ENCODE measurements at regions not wholly inside any gene's neighbourhood (a gene's known extent, or its start where the extent isn't known, plus 50 kb on each side); places are given as distances from the start of the nearest gene placed in this dataset.
"Not testable (repeated sequence)": the region's sequence is repeated elsewhere in the genome, so short reads cannot be mapped to it uniquely, and the experiment has no call there.

DNA sequence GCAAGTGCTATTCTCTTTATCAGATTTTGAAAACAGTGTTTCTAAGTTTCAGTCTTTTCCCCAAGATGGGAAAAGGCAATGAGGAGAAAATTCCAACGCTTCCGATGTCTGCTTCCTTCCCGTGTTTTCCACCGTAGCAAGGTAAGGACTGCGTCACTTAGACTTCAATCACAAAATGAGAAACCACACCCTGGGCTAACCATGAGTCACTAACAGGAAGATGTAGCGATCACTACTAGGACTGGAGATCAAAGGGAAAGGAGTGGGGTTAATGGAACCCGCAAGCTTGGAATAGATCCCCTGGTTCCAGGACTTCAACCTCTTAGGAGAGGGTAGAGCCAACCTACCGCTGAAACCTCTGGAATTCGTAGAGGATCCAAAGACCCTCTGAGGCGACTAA, 250.7 kb upstream of the ZFP42 start:
- TF ChIP-seq, protein P1, sequence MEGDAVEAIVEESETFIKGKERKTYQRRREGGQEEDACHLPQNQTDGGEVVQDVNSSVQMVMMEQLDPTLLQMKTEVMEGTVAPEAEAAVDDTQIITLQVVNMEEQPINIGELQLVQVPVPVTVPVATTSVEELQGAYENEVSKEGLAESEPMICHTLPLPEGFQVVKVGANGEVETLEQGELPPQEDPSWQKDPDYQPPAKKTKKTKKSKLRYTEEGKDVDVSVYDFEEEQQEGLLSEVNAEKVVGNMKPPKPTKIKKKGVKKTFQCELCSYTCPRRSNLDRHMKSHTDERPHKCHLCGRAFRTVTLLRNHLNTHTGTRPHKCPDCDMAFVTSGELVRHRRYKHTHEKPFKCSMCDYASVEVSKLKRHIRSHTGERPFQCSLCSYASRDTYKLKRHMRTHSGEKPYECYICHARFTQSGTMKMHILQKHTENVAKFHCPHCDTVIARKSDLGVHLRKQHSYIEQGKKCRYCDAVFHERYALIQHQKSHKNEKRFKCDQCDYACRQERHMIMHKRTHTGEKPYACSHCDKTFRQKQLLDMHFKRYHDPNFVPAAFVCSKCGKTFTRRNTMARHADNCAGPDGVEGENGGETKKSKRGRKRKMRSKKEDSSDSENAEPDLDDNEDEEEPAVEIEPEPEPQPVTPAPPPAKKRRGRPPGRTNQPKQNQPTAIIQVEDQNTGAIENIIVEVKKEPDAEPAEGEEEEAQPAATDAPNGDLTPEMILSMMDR (IDR thresholded peaks at IDR 0.05; ENCODE audit: low read depth, low read length, missing control alignments), result no peak

DNA sequence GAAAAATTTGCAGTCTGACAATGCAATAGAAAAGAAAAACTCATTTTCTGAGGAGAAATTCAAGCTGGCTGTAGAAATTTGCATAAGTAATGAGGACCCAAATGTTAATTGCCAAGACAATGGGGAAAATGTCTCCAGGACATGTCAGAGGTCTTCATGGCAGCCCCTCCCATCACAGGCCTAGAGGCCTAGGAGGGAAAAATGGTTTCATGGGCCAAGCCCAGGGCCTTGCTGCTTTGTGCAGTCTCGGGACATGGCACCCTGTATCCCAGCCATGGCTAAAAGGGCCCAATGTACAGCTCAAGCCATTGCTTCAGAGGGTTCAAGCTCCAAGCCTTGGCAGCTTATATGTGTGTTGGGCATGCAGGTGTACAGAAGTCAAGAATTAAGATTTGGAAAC, 244.9 kb upstream of the ZFP42 start:
- DNase-seq; H3K4me3 ChIP-seq (ENCODE audit: low read depth, low read length); in situ Hi-C loops (cut with HindIII; ENCODE audit: low pct_ligation_motif_present, low sequenced_read_pairs); H3K36me3 ChIP-seq (replicated peaks); H3K27me3 ChIP-seq (replicated peaks); H3K27ac ChIP-seq: not testable (repeated sequence)

More for the DNA sequence above, 250.7 kb upstream of the ZFP42 start:
- H3K36me3 ChIP-seq (replicated peaks), result no peaks in the 10 kb centered on the region
- no peak for DNase-seq
- H3K4me3 ChIP-seq (ENCODE audit: low read depth, low read length), result no peak overlapping the region
- H3K27me3 ChIP-seq (replicated peaks), result no peaks in the 10 kb centered on the region
- H3K27ac ChIP-seq, result no peak overlapping the region
- in situ Hi-C loops (cut with HindIII; ENCODE audit: low pct_ligation_motif_present, low sequenced_read_pairs), result no loop called here

DNA sequence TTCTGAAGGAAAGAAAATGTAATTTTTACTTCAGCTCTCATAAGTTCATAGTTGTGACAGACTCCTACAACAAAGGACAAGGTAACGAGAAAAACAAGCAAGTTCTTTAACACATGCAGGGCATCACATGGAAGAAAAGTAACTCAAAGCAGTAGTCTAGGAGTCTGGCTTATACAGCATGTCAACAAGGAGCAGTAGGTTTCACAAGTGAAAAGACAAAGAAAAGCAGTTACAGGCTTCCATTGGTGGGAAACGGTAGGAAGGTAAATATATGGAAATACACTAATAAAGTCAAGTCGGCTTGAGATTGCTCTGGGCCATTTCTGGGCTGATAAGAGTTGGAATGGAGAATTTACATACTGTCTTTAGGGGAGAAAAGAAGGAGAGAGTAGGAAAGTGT, 228.4 kb upstream of the ZFP42 start:
- Histone ChIP-seq H3K4me3 (ENCODE audit: low read depth, low read length) (no peak overlapping the region), H3K36me3 (replicated peaks) (no peaks in the 10 kb centered on the region), H3K27ac (no peak overlapping the region), H3K27me3 (replicated peaks) (no peaks in the 10 kb centered on the region)
- in situ Hi-C loops (cut with HindIII; ENCODE audit: low pct_ligation_motif_present, low sequenced_read_pairs), result no loop called here
- TF ChIP-seq, protein P1 (IDR thresholded peaks at IDR 0.05; ENCODE audit: low read depth, low read length, missing control alignments), result no peak
- DNase-seq, result no peak

DNA sequence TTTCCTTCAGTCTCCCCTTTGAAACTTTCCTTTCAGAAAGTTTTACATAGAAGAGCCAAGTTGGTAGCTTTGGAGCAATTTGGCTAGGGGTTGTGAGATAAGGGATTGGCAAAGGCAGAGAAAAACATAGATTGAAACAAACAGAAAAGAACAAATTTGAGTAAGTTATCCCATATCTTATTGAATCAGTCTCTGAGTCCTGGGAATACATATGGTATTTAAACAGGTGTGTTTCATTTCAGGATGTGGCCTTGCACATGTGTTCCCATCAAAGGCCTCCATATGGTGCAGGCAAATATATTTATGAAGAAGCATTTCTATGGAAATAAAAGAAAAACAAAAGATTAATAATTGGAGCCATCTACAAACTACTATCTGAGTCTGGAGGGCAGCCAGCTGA, 227.9 kb upstream of the ZFP42 start:
- Histone ChIP-seq H3K27me3 (replicated peaks) (no peaks in the 10 kb centered on the region), H3K27ac (no peak overlapping the region), H3K4me3 (ENCODE audit: low read depth, low read length) (no peak overlapping the region), H3K36me3 (replicated peaks) (no peaks in the 10 kb centered on the region)
- TF ChIP-seq, protein P1 (IDR thresholded peaks at IDR 0.05; ENCODE audit: low read depth, low read length, missing control alignments), result no peak
- in situ Hi-C loops (cut with HindIII; ENCODE audit: low pct_ligation_motif_present, low sequenced_read_pairs), result no loop called here
- DNase-seq, result no peak

DNA sequence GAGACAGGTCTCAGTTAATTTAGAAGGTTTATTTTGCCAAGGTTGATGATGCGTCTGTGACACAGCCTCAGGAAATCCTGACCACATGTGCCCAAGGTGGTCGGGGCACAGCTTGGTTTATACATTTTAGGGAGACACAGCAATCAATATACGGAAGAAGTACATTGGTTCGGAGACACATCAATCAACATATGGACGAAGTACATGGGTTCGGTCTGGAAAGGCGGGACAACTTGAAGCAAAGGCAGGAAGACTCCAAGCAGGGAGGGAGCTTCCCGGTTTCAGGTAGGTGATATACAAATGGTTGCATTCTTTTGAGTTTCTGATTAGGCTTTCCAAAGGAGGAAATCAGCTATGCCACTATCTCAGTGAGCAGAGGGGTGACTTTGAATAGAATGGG, 225.2 kb upstream of the ZFP42 start:
- Histone ChIP-seq H3K27me3 (replicated peaks) (no peaks in the 10 kb centered on the region), H3K4me3 (ENCODE audit: low read depth, low read length) (no peak overlapping the region), H3K36me3 (replicated peaks) (no peaks in the 10 kb centered on the region), H3K27ac (no peak overlapping the region)
- in situ Hi-C loops (cut with HindIII; ENCODE audit: low pct_ligation_motif_present, low sequenced_read_pairs), result no loop called here
- no peak for DNase-seq
- TF ChIP-seq, protein P1 (IDR thresholded peaks at IDR 0.05; ENCODE audit: low read depth, low read length, missing control alignments), result no peak

DNA sequence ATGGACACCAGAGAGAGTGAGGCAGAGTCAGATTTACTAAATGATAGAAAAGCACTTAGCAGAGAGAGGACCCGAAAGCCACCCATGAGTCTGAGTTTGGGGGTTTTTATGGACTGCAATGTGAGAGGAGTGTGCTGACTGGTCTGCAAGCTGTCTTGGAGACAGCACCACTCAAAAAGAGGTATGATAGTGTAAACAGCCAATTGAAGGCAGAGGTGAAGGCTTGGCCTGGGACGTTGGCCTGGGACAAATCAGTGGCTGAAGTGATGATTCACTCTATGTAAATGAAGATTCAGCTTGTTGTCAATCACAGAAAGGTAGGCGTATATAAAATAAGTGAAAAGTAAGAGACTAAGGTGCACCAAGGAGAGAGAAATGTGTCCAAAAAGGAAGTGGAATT, 217.6 kb upstream of the ZFP42 start:
- DNase-seq, result no peak
- no peak overlapping the region for H3K4me3 ChIP-seq (ENCODE audit: low read depth, low read length)
- H3K36me3 ChIP-seq (replicated peaks), result no peaks in the 10 kb centered on the region
- in situ Hi-C loops (cut with HindIII; ENCODE audit: low pct_ligation_motif_present, low sequenced_read_pairs), result no loop called here
- H3K27me3 ChIP-seq (replicated peaks), result no peaks in the 10 kb centered on the region
- no peak overlapping the region for H3K27ac ChIP-seq
- TF ChIP-seq, protein P1 (IDR thresholded peaks at IDR 0.05; ENCODE audit: low read depth, low read length, missing control alignments), result no peak
